CD4-positive, alpha-beta T cell treated with Interleukin-15 for 4 hours (primary cell): ENCODE measurements at regions not wholly inside any gene's neighbourhood (a gene's known extent, or its start where the extent isn't known, plus 50 kb on each side); places are given as distances from the start of the nearest gene placed in this dataset.

Experiments
- DNase-seq: peaks from one replicate; pipeline ENCODE4 v3.0.0-alpha.2; 2020; ENCODE audit warnings: low spot score

- DNase-seq = no peak
Observed at GRCh38 chr2:176729706-176730569, 460.7 kb downstream of the MTX2 start.

- DNase-seq = no peak
Observed at GRCh38 chr2:176732780-176733179, 463.5 kb downstream of the MTX2 start.

GRCh38 chr2:176733698-176734430, 464.6 kb downstream of the MTX2 start:
- no peak for DNase-seq

- DNase-seq = no peak
Observed at GRCh38 chr2:176734868-176735267, 465.6 kb downstream of the MTX2 start.

GRCh38 chr2:176742271-176742670, 470.3 kb upstream of the HNRNPA3 start:
- DNase-seq = no peak

- DNase-seq = no peak
Observed at GRCh38 chr2:176743671-176744070, 468.9 kb upstream of the HNRNPA3 start.

- no peak for DNase-seq
Observed at GRCh38 chr2:176744146-176744545, 468.4 kb upstream of the HNRNPA3 start.

- no peak for DNase-seq
Observed at GRCh38 chr2:176745543-176746200, 466.9 kb upstream of the HNRNPA3 start.

- no peak for DNase-seq
Observed at GRCh38 chr2:176746411-176746810, 466.2 kb upstream of the HNRNPA3 start.

GRCh38 chr2:176747506-176747905, 465.1 kb upstream of the HNRNPA3 start:
- DNase-seq = no peak

GRCh38 chr2:176747928-176748327, 464.7 kb upstream of the HNRNPA3 start:
- DNase-seq = no peak

GRCh38 chr2:176748662-176749061, 463.9 kb upstream of the HNRNPA3 start:
- no peak for DNase-seq

- no peak for DNase-seq
Observed at GRCh38 chr2:176751314-176752227, 461.0 kb upstream of the HNRNPA3 start.

- no peak for DNase-seq
Observed at GRCh38 chr2:176752295-176752694, 460.3 kb upstream of the HNRNPA3 start.

- no peak for DNase-seq
Observed at GRCh38 chr2:176753205-176753604, 459.4 kb upstream of the HNRNPA3 start.

GRCh38 chr2:176753752-176754474, 458.7 kb upstream of the HNRNPA3 start:
- DNase-seq = no peak

GRCh38 chr2:176755537-176756135, 457.0 kb upstream of the HNRNPA3 start:
- DNase-seq = no peak

- no peak for DNase-seq
Observed at GRCh38 chr2:176758426-176758825, 454.2 kb upstream of the HNRNPA3 start.

GRCh38 chr2:176760439-176760838, 452.2 kb upstream of the HNRNPA3 start:
- no peak for DNase-seq

GRCh38 chr2:176763130-176763529, 449.5 kb upstream of the HNRNPA3 start:
- no peak for DNase-seq
